ENCODE measurements at regions not wholly inside any gene's neighbourhood (a gene's known extent, or its start where the extent isn't known, plus 50 kb on each side); places are given as distances from the start of the nearest gene placed in this dataset.
A peak's percentile ranks its signal among the peaks of the same experiment; 100 is the strongest.
"Not testable (repeated sequence)": the region's sequence is repeated elsewhere in the genome, so short reads cannot be mapped to it uniquely, and the experiment has no call there.

- no peak for DNase-seq
Observed at GRCh38 chr7:96831446-96831845, 121.8 kb upstream of the SEM1 start.

GRCh38 chr7:96832092-96832662, 122.5 kb upstream of the SEM1 start:
- DNase-seq = peak; percentile 96

- DNase-seq = peak; percentile 50
Observed at GRCh38 chr7:96833676-96834453, 124.2 kb upstream of the SEM1 start.

- no peak for DNase-seq
Observed at GRCh38 chr7:96836456-96836855, 126.8 kb upstream of the SEM1 start.

GRCh38 chr7:96837593-96837992, 127.9 kb upstream of the SEM1 start:
- DNase-seq = no peak

GRCh38 chr7:96838481-96838880, 128.8 kb upstream of the SEM1 start:
- DNase-seq = no peak

GRCh38 chr7:96855139-96855538, 145.5 kb upstream of the SEM1 start:
- DNase-seq = no peak

- DNase-seq = no peak
Observed at GRCh38 chr7:96855691-96856090, 146.0 kb upstream of the SEM1 start.

- DNase-seq = no peak
Observed at GRCh38 chr7:96869538-96869937, 135.8 kb upstream of the DLX6 start.

GRCh38 chr7:96870185-96870584, 135.2 kb upstream of the DLX6 start:
- no peak for DNase-seq

GRCh38 chr7:96870934-96871333, 134.4 kb upstream of the DLX6 start:
- no peak for DNase-seq

- DNase-seq = no peak
Observed at GRCh38 chr7:96887426-96887825, 117.9 kb upstream of the DLX6 start.

- no peak for DNase-seq
Observed at GRCh38 chr7:96899108-96899507, 106.2 kb upstream of the DLX6 start.

GRCh38 chr7:96901822-96902445, 103.4 kb upstream of the DLX6 start:
- DNase-seq = no peak

- no peak for DNase-seq
Observed at GRCh38 chr7:96903906-96904305, 101.4 kb upstream of the DLX6 start.

- DNase-seq = no peak
Observed at GRCh38 chr7:96910486-96910885, 94.9 kb upstream of the DLX6 start.

- DNase-seq = no peak
Observed at GRCh38 chr7:96915029-96915428, 90.3 kb upstream of the DLX6 start.

GRCh38 chr7:96920064-96920463, 85.3 kb upstream of the DLX6 start:
- DNase-seq = no peak

- DNase-seq = no peak
Observed at GRCh38 chr7:96920713-96921112, 84.6 kb upstream of the DLX6 start.

- no peak for DNase-seq
Observed at GRCh38 chr7:96921231-96921630, 84.1 kb upstream of the DLX6 start.

- DNase-seq = no peak
Observed at GRCh38 chr7:96921771-96922170, 83.6 kb upstream of the DLX6 start.

- not testable (repeated sequence) for DNase-seq
Observed at GRCh38 chr7:96923345-96923744, 82.0 kb upstream of the DLX6 start.

GRCh38 chr7:96927131-96927530, 78.2 kb upstream of the DLX6 start:
- no peak for DNase-seq

- DNase-seq = no peak
Observed at GRCh38 chr7:96928965-96929364, 76.4 kb upstream of the DLX6 start.
